IMR-90 (cell line): ENCODE measurements at regions not wholly inside any gene's neighbourhood (a gene's known extent, or its start where the extent isn't known, plus 50 kb on each side); places are given as distances from the start of the nearest gene placed in this dataset.

Source experiments
- ATAC-seq: fragments of 200-7000 bp; cut with Tn5 transposase; 2 replicates; pipeline ENCODE4 v1.9.1; 2020; ENCODE audit warnings: low read depth, mild to moderate bottlenecking, moderate library complexity
- BruUV-seq: library from RNA; stranded (reverse); fragments of 400-500 nt; replicated peaks from 2 replicates; lab custom pipeline; 2021; lab: Mats Ljungman, UMichigan
- CTCF ChIA-PET: fragments of 300-600 bp; formaldehyde crosslinking; extraction: SDS; loops from one replicate; lab custom pipeline; 2021; ENCODE audit warnings: antibody characterized with exemption; lab: Yijun Ruan, JAX
- POLR2A ChIA-PET: fragments of 300-600 bp; sonication (Branson Sonifier 250); formaldehyde crosslinking; loops from one replicate; lab custom pipeline; 2022; ENCODE audit warnings: antibody characterized with exemption; ENCODE audit not compliant: unreplicated experiment; lab: Charles Lee
- DNase-seq: peaks from one replicate; pipeline ENCODE4 v3.0.0; 2013
- H2AFZ ChIP-seq: replicated peaks from 2 replicates; pipeline ENCODE3; 2013; ENCODE audit warnings: low read length, mild to moderate bottlenecking; ENCODE audit not compliant: poor library complexity
- H2AK5ac ChIP-seq: 2 replicates; pipeline ENCODE4 v1.6.1; 2013; ENCODE audit warnings: low read depth, low read length, inconsistent platforms
- H2AK9ac ChIP-seq: replicated peaks from 2 replicates; pipeline ENCODE3; 2013; ENCODE audit warnings: mild to moderate bottlenecking, low read depth, low read length, moderate library complexity; ENCODE audit not compliant: poor library complexity
- H2BK120ac ChIP-seq: 2 replicates; pipeline ENCODE4 v1.6.1; 2013; ENCODE audit warnings: low read depth, low read length, inconsistent platforms
- H2BK15ac ChIP-seq: 3 replicates; pipeline ENCODE4 v1.6.1; 2013; ENCODE audit warnings: low read depth, low read length, inconsistent platforms
- H2BK20ac ChIP-seq: 2 replicates; pipeline ENCODE4 v1.6.1; 2013; ENCODE audit warnings: low read depth, mild to moderate bottlenecking, inconsistent platforms, low read length, moderate library complexity
- H2BK5ac ChIP-seq: 2 replicates; pipeline ENCODE4 v1.6.1; 2013; ENCODE audit warnings: mild to moderate bottlenecking, low read depth, low read length, inconsistent platforms; ENCODE audit not compliant: poor library complexity, severe bottlenecking
- H3K14ac ChIP-seq: replicated peaks from 2 replicates; pipeline ENCODE4 v1.6.1; 2013; ENCODE audit warnings: low read depth, low read length, inconsistent platforms
- H3K18ac ChIP-seq: 2 replicates; pipeline ENCODE4 v1.6.1; 2013; ENCODE audit warnings: low read depth, low read length, control low read depth
- H3K23ac ChIP-seq: 2 replicates; pipeline ENCODE4 v1.6.1; 2013; ENCODE audit warnings: low read depth, low read length, inconsistent platforms
- H3K27ac ChIP-seq: 2 replicates; pipeline ENCODE4 v1.5.1; 2013; ENCODE audit warnings: mild to moderate bottlenecking, control low read depth, low read length; ENCODE audit not compliant: insufficient read depth
- H3K27me3 ChIP-seq: 2 replicates; pipeline ENCODE4 v1.6.1; 2013; ENCODE audit warnings: low read length; ENCODE audit not compliant: control insufficient read depth, insufficient read depth
- H3K36me3 ChIP-seq: 2 replicates; pipeline ENCODE4 v1.6.1; 2013; ENCODE audit warnings: low read length, mixed read lengths; ENCODE audit not compliant: control insufficient read depth, insufficient read depth
- H3K4ac ChIP-seq: 2 replicates; pipeline ENCODE4 v1.6.1; 2013; ENCODE audit warnings: low read depth, low read length, inconsistent platforms
- H3K4me1 ChIP-seq: 2 replicates; pipeline ENCODE4 v1.6.1; 2013; ENCODE audit warnings: low read length, mixed read lengths; ENCODE audit not compliant: control insufficient read depth, insufficient read depth
- H3K4me2 ChIP-seq: 2 replicates; pipeline ENCODE4 v1.6.1; 2013; ENCODE audit warnings: low read depth, mild to moderate bottlenecking, control low read depth, low read length, moderate library complexity
- H3K4me3 ChIP-seq: 2 replicates; pipeline ENCODE4 v1.5.1; 2013; ENCODE audit warnings: low read depth, mild to moderate bottlenecking, control low read depth, low read length, moderate library complexity; ENCODE audit not compliant: insufficient read depth
- H3K56ac ChIP-seq: 2 replicates; pipeline ENCODE4 v1.6.1; 2013; ENCODE audit warnings: low read length, inconsistent platforms; ENCODE audit not compliant: insufficient read depth; ENCODE audit errors: extremely low read depth
- H3K79me1 ChIP-seq, 2 experiments: 2 replicates each; pipeline ENCODE4 v1.6.1; 2013; ENCODE audit warnings: low read length in 2 of 2, inconsistent platforms in 1 of 2, low read depth in 1 of 2
- H3K9ac ChIP-seq: 2 replicates; pipeline ENCODE4 v1.6.1; 2013; ENCODE audit warnings: low read depth, low read length, control low read depth
- H3K9me1 ChIP-seq: 2 replicates; pipeline ENCODE4 v1.6.1; 2013; ENCODE audit warnings: low read length, inconsistent platforms; ENCODE audit not compliant: insufficient read depth
- H3K9me3 ChIP-seq: 2 replicates; pipeline ENCODE4 v1.6.1; 2013; ENCODE audit warnings: low read length; ENCODE audit not compliant: control insufficient read depth, insufficient read depth
- H4K20me1 ChIP-seq: 2 replicates; pipeline ENCODE4 v1.6.1; 2013; ENCODE audit warnings: low read length, inconsistent platforms; ENCODE audit not compliant: insufficient read depth
- H4K5ac ChIP-seq: 2 replicates; pipeline ENCODE4 v1.6.1; 2013; ENCODE audit warnings: mild to moderate bottlenecking, low read depth, low read length, control low read depth
- H4K8ac ChIP-seq, 2 experiments: 2 replicates each; pipeline ENCODE4 v1.6.1; 2013; ENCODE audit warnings: low read depth in 2 of 2, low read length in 2 of 2, control low read depth in 1 of 2, inconsistent platforms in 1 of 2
- H4K91ac ChIP-seq: 2 replicates; pipeline ENCODE4 v1.6.1; 2013; ENCODE audit warnings: low read depth, low read length, inconsistent platforms; ENCODE audit not compliant: insufficient read depth
- CHD1 ChIP-seq: IDR thresholded peaks from 2 replicates; pipeline ENCODE4 v1.6.1; 2012; ENCODE audit warnings: low read depth, low read length, improper control_type of control experiment
- FOS ChIP-seq: fragments of 150-350 bp; IDR thresholded peaks from 2 replicates; pipeline ENCODE4 v1.6.1; 2016; ENCODE audit warnings: low read depth, low read length
- MAZ ChIP-seq: IDR thresholded peaks from 2 replicates; pipeline ENCODE4 v1.6.1; 2012; ENCODE audit warnings: low read depth, mild to moderate bottlenecking, low read length, improper control_type of control experiment, moderate library complexity, borderline replicate concordance
- MXI1 ChIP-seq: IDR thresholded peaks from 2 replicates; pipeline ENCODE4 v1.6.1; 2012; ENCODE audit warnings: low read depth, mild to moderate bottlenecking, low read length, moderate library complexity, borderline replicate concordance
- NFE2L2 ChIP-seq: fragments of 150-350 bp; IDR thresholded peaks from 2 replicates; pipeline ENCODE4 v1.6.1; 2016; ENCODE audit warnings: low read depth, mild to moderate bottlenecking, low read length
- RAD21 ChIP-seq: IDR thresholded peaks from 2 replicates; pipeline ENCODE4 v1.6.1; 2012; ENCODE audit warnings: low read length, improper control_type of control experiment
- RCOR1 ChIP-seq: IDR thresholded peaks from 2 replicates; pipeline ENCODE4 v1.6.1; 2012; ENCODE audit warnings: mild to moderate bottlenecking, low read length, improper control_type of control experiment; ENCODE audit not compliant: insufficient replicate concordance
- WGBS, 2 experiments: methylation state at CpG; one replicate each; pipeline versions ENCODE4 v1.1.5 to v1.1.7; 2013; ENCODE audit warnings: missing lambda C conversion rate in 2 of 2; ENCODE audit not compliant: insufficient read length in 1 of 2; ENCODE audit errors: extremely low coverage in 2 of 2; 5-methylcytosine and 5-hydroxymethylcytosine counted together
- dilution Hi-C: fragments of 300-500 bp; cut with HindIII; formaldehyde crosslinking; loops from one replicate; pipeline ENCODE4 v1.14.3; 2018; ENCODE audit warnings: low sequenced_read_pairs; ENCODE audit not compliant: unreplicated experiment
- in situ Hi-C: fragments of 300-500 bp; cut with MboI; formaldehyde crosslinking; loops from 3 replicates; pipeline ENCODE4 v1.14.3; 2019; ENCODE audit warnings: low sequenced_read_pairs, inconsistent platforms, mixed read lengths
- intact Hi-C: fragments of 100-400 bp; cut with micrococcal nuclease; formaldehyde crosslinking; loops from 2 replicates; pipeline ENCODE4 v1.10.0; 2022
- TF ChIP-seq, protein P1 (sequence below): fragments of 150-350 bp; IDR thresholded peaks from 2 replicates; pipeline ENCODE4 v1.6.1; 2017; ENCODE audit warnings: mild to moderate bottlenecking, antibody characterized with exemption, low read length, low read depth
- TF ChIP-seq, protein P2 (sequence below): conservative IDR thresholded peaks from 2 replicates; pipeline ENCODE4 v1.5.1; 2012; ENCODE audit warnings: mild to moderate bottlenecking, low read depth, low read length, improper control_type of control experiment

GRCh38 chr2:175580652-175581051 is 399.1 kb upstream of the ATP5MC3 start:
- in situ Hi-C loops = no loop called here
- intact Hi-C loops = no loop called here
- no peaks in the 10 kb centered on the region for H3K9me1 ChIP-seq
- no peak overlapping the region for H4K8ac ChIP-seq
- no peak overlapping the region for H3K9ac ChIP-seq
- dilution Hi-C loops = no loop called here
- DNase-seq (no peak), ATAC-seq (no peak)
- H3K14ac ChIP-seq = no peak overlapping the region
- no peak overlapping the region for H2BK15ac ChIP-seq
- no TSS peak for BruUV-seq
- H3K9me3 ChIP-seq = no peaks in the 10 kb centered on the region
- H4K91ac ChIP-seq = no peak overlapping the region
- no peak overlapping the region for H3K56ac ChIP-seq
- H3K27me3 ChIP-seq = no peaks in the 10 kb centered on the region
- no peak overlapping the region for H2AK9ac ChIP-seq
- H3K23ac ChIP-seq = no peak overlapping the region
- H3K79me1 ChIP-seq = no peaks in the 10 kb centered on the region
- ChIA-PET CTCF (no interaction called here), POLR2A (no interaction called here)
- no peak overlapping the region for H3K4me3 ChIP-seq
- H2BK5ac ChIP-seq = no peak overlapping the region
- H3K4ac ChIP-seq = no peak overlapping the region
- no peak overlapping the region for H4K5ac ChIP-seq
- H2BK20ac ChIP-seq = no peak overlapping the region
- no peak overlapping the region for H3K4me2 ChIP-seq
- H3K36me3 ChIP-seq = no peaks in the 10 kb centered on the region
- no peak overlapping the region for H2AFZ ChIP-seq
- no peak overlapping the region for H3K18ac ChIP-seq
- no CpG with 5 or more reads among the region's 1 CpG for WGBS, 2 experiments
- no peak for TF ChIP-seq MXI1
- TF ChIP-seq, protein P1, sequence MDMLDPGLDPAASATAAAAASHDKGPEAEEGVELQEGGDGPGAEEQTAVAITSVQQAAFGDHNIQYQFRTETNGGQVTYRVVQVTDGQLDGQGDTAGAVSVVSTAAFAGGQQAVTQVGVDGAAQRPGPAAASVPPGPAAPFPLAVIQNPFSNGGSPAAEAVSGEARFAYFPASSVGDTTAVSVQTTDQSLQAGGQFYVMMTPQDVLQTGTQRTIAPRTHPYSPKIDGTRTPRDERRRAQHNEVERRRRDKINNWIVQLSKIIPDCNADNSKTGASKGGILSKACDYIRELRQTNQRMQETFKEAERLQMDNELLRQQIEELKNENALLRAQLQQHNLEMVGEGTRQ = no peak
- no peak for TF ChIP-seq MAZ
- no peak for TF ChIP-seq CHD1
- no peak for TF ChIP-seq RCOR1
- TF ChIP-seq RAD21 = no peak
- TF ChIP-seq, protein P2, sequence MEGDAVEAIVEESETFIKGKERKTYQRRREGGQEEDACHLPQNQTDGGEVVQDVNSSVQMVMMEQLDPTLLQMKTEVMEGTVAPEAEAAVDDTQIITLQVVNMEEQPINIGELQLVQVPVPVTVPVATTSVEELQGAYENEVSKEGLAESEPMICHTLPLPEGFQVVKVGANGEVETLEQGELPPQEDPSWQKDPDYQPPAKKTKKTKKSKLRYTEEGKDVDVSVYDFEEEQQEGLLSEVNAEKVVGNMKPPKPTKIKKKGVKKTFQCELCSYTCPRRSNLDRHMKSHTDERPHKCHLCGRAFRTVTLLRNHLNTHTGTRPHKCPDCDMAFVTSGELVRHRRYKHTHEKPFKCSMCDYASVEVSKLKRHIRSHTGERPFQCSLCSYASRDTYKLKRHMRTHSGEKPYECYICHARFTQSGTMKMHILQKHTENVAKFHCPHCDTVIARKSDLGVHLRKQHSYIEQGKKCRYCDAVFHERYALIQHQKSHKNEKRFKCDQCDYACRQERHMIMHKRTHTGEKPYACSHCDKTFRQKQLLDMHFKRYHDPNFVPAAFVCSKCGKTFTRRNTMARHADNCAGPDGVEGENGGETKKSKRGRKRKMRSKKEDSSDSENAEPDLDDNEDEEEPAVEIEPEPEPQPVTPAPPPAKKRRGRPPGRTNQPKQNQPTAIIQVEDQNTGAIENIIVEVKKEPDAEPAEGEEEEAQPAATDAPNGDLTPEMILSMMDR = no peak
- no peak for TF ChIP-seq FOS
- no peak for TF ChIP-seq NFE2L2
- H3K27ac ChIP-seq = no peak overlapping the region
- no peak overlapping the region for H2BK120ac ChIP-seq
- no peak overlapping the region for H2AK5ac ChIP-seq
- H3K4me1 ChIP-seq = no peaks in the 10 kb centered on the region
- H4K20me1 ChIP-seq = no peaks in the 10 kb centered on the region
